BE2C (cell line): ENCODE measurements at regions not wholly inside any gene's neighbourhood (a gene's known extent, or its start where the extent isn't known, plus 50 kb on each side); places are given as distances from the start of the nearest gene placed in this dataset.

Source experiments
- DNase-seq: peaks from one replicate; pipeline ENCODE4 v3.0.0-alpha.2; 2020
- H3K27me3 ChIP-seq: fragments of 250-450 bp; sonication (Bioruptor Pico); 2 replicates; pipeline ENCODE4 v1.5.1; 2020; ENCODE audit warnings: mild to moderate bottlenecking
- H3K36me3 ChIP-seq: fragments of 250-450 bp; sonication (Bioruptor Pico); 2 replicates; pipeline ENCODE4 v1.5.1; 2020; ENCODE audit warnings: mild to moderate bottlenecking
- H3K4me1 ChIP-seq: fragments of 250-450 bp; sonication (Bioruptor Pico); 2 replicates; pipeline ENCODE4 v1.5.1; 2020
- H3K4me3 ChIP-seq: 2 replicates; pipeline ENCODE4 v1.5.1; 2011; ENCODE audit warnings: low read depth, low read length
- H3K9me3 ChIP-seq: fragments of 250-450 bp; sonication (Bioruptor Pico); 2 replicates; pipeline ENCODE4 v1.5.1; 2020
- CTCF ChIP-seq: IDR thresholded peaks from 2 replicates; pipeline ENCODE4 v1.5.1; 2012; ENCODE audit warnings: mild to moderate bottlenecking, low read depth, low read length

DNA sequence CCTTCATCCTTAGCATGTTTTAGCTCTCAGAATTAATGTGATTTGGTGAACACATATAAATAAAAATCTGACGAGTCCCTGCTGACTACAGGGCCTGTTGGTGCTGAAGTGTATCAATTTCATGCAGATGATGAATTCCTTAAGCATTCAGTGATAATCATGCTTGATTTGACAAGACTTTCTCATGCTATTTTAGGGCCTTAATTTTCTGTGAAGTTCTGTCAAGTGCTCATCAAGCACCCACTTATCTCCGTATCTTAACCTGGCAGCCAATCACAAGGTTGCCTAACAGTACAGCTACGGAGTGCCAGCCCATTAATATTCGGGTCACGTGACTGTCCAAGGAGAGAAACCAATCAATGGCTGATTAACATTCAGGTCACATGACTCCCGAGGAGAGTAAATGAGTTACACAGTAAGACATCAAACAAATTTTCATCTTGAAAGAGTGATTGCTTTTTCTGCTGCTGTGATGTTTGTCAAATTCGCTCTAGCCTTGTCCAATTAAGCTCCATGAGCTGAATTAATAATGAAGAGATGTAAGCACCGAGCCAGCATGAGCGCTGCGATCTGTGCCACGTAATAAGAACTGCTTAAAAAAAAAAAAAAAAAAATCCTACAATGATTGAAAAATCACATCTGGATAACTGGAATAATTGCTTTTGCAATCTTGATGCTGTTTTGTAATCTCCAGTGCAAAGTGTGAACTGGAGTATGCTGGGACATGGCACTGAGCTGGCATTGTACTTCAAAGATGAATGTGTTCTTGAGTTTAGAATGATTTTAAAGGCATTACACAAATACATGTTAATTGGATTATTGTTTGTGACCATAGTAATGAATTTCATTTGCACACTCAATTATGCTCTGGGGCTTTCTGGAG lies 104.3 kb upstream of the SPATA31D4 start:
- Histone ChIP-seq H3K4me1 (peaks cover 5% of the 10 kb centered on the region; the same call in 1 of the 2 replicates), H3K27me3 (no peaks in the 10 kb centered on the region), H3K36me3 (no peaks in the 10 kb centered on the region), H3K9me3 (no peaks in the 10 kb centered on the region), H3K4me3 (no peak overlapping the region)
- no peak for DNase-seq
- no peak for TF ChIP-seq CTCF

DNA sequence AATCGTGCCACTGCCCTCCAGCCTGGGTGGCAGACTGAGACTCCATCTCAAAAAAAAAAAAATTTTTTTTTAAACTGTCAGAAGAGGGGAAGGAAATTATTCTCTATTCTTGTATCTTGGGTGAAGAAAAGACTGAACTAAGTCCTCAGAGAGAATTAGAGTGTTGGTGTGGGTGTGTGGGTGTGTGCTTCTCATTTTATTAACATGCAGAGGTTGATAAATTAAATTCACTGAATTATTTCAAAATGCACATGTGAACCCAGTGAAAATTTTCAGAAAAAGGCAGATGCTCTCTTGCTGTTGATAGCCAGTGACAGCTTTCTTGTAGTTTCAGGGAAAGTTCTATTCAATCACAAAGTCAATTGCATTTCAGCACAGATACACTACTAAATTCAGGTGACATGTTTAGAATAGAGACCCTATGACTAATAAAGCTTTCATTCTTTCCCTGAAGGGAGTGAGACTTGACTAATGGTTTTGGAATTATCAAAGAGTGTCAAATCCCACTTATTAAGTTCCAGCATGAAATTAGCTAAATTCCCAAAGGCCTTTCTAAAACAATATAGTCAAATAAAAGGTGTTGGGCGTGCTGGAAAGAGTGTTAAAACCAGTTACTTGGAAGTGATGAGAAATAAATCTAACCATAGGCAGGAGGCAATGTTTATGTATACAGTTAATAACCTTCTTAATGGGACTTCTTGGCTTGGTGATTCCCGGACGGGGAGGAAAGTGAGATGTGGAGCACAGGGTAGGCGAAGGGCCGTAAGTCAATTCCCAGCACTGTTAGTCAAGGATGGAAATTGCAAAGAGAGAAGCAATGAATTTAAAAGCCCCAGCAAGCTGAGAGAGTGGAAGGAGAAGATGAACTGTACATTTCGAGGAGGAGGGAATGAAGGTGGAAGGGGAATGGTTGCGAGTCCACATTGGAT lies 103.2 kb upstream of the SPATA31D4 start:
- TF ChIP-seq CTCF = no peak
- no peak for DNase-seq
- Histone ChIP-seq H3K4me1 (peaks cover 5% of the 10 kb centered on the region; the same call in 1 of the 2 replicates), H3K9me3 (no peaks in the 10 kb centered on the region), H3K27me3 (no peaks in the 10 kb centered on the region), H3K4me3 (no peak overlapping the region), H3K36me3 (no peaks in the 10 kb centered on the region)

DNA sequence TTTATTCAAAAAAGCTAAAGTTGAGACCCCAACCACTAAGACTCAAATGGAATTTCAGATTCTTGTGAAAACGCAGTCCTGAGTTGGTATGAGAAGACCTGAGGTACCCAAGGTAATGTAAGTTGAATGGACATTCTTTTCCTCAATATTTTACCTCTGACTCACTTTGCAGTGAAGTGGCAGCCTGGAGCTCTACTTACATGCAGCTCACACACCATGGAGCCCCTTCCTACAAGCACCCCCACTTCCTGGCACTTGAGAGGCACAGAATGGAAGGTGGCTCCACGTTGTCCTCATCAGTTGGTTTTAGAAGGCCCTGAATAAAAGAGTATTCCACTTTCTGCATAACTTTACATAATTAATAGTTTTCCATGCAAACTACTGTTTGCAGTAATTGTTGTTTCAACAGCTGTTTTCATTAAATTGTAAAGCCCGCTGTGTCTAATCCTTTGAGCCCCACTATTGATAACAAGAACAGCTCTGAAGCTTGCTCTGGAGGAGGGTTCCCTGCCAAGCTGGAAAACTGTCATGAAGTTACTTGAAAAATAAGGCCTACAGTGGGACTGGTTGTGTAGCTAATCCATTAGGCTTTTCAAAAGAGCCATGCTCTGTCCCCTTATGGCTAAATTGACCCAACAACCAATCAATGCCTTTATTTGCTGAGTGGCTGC lies 102.2 kb upstream of the SPATA31D4 start:
- TF ChIP-seq CTCF = no peak
- Histone ChIP-seq H3K4me3 (no peak overlapping the region), H3K27me3 (no peaks in the 10 kb centered on the region), H3K36me3 (no peaks in the 10 kb centered on the region), H3K4me1 (peaks cover 5% of the 10 kb centered on the region; the same call in 1 of the 2 replicates), H3K9me3 (no peaks in the 10 kb centered on the region)
- DNase-seq = no peak

GRCh38 chr9:81826517-81826906 lies 101.7 kb upstream of the SPATA31D4 start:
- Histone ChIP-seq H3K27me3 (no peaks in the 10 kb centered on the region), H3K4me1 (peaks cover 5% of the 10 kb centered on the region; the same call in 1 of the 2 replicates), H3K36me3 (no peaks in the 10 kb centered on the region), H3K4me3 (no peak overlapping the region), H3K9me3 (no peaks in the 10 kb centered on the region)
- no peak for DNase-seq
- TF ChIP-seq CTCF = no peak

DNA sequence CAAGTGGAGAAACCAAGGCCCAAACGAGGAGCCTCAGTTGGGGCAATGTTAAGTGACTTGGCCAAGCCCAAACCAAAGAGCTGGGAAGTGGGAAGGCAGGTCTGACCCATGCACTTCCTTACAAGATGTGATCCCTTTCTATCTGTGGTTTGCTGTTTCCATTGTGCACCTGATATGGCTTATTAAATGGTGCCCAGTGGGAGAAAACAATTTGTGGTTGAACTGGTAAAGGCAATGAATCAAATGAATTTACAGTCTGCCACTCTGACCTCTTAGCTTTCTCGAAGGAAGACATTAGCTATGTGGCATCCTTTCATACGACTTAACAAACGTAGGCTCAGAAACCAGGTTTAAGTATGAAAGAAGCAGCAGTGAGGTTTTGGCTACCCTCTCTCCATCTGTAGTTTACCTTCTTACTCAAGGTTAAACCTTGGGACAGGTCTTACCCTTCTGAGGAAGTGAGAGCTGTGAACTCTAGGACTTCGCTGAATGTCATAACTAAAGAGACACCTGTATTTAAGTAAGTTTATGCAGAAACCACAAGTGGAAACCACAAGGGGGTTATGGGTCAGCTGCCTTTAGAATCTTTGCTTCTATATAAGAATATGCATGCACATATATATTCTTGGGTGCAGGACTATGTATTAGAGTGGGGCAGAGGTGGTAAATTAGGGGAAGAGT lies 100.5 kb upstream of the SPATA31D4 start:
- H3K27me3 ChIP-seq = no peaks in the 10 kb centered on the region
- DNase-seq = no peak
- no peak for TF ChIP-seq CTCF
- H3K4me3 ChIP-seq = no peak overlapping the region
- H3K36me3 ChIP-seq = no peaks in the 10 kb centered on the region
- H3K4me1 ChIP-seq = peaks cover 5% of the 10 kb centered on the region; the same call in 1 of the 2 replicates
- no peaks in the 10 kb centered on the region for H3K9me3 ChIP-seq
